Tibial nerve (tissue), 4 donors: ENCODE measurements at regions not wholly inside any gene's neighbourhood (a gene's known extent, or its start where the extent isn't known, plus 50 kb on each side); places are given as distances from the start of the nearest gene placed in this dataset.

Experiments used
- DNase-seq, 2 donors: peaks; one replicate each; pipeline ENCODE4 v3.0.0-alpha.2; 2019; ENCODE audit warnings: low spot score in 2 of 2
- H3K27ac ChIP-seq, 4 donors: fragments of 200-600 bp; sonication (generic) in 3 of 4; one replicate each; pipeline ENCODE4 v1.5.1; 2017 to 2019; ENCODE audit warnings: mild to moderate bottlenecking in 1 of 4
- H3K27me3 ChIP-seq, 2 donors: fragments of 200-600 bp; sonication (generic) in 1 of 2; one replicate each; pipeline versions ENCODE4 v1.5.1 to v1.6.0; 2017 to 2019
- H3K36me3 ChIP-seq, 3 donors: fragments of 200-600 bp; sonication (generic); one replicate each; pipeline ENCODE4 v1.5.1; 2018 to 2019
- H3K4me1 ChIP-seq, 4 donors: fragments of 200-600 bp; sonication (generic) in 3 of 4; one replicate each; pipeline ENCODE4 v1.5.1; 2017 to 2019
- H3K4me3 ChIP-seq, 4 donors: fragments of 200-600 bp; sonication (generic) in 3 of 4; one replicate each; pipeline ENCODE4 v1.5.1; 2017 to 2019; ENCODE audit warnings: mild to moderate bottlenecking in 1 of 4, moderate library complexity in 1 of 4
- H3K9me3 ChIP-seq, 4 donors: fragments of 200-600 bp; sonication (generic) in 3 of 4; one replicate each; pipeline ENCODE4 v1.5.1; 2017 to 2019
- CTCF ChIP-seq, 5 experiments: fragments of 200-600 bp in 3 of 5; fragments of 450-650 bp in 2 of 5; sonication (generic) in 3 of 5; IDR thresholded peaks; one replicate each; pipeline ENCODE4 v1.5.1; 2016 to 2019; ENCODE audit warnings: antibody characterized with exemption in 5 of 5, mild to moderate bottlenecking in 3 of 5, moderate library complexity in 2 of 5
- EP300 ChIP-seq, 2 donors: sonication (generic); formaldehyde crosslinking; IDR thresholded peaks; one replicate each; pipeline ENCODE4 v1.6.1; 2017; ENCODE audit warnings: antibody characterized with exemption in 2 of 2, mild to moderate bottlenecking in 1 of 2
- POLR2A ChIP-seq, 2 donors: fragments of 450-650 bp; IDR thresholded peaks; one replicate each; pipeline ENCODE4 v1.6.1; 2017; ENCODE audit warnings: antibody characterized with exemption in 2 of 2, mild to moderate bottlenecking in 2 of 2, moderate library complexity in 2 of 2
- WGBS, 2 donors: methylation state at CpG; one replicate each; pipeline ENCODE4 v1.1.5; 2018; 5-methylcytosine and 5-hydroxymethylcytosine counted together

- TF ChIP-seq CTCF (IDR thresholded peaks at IDR 0.05) (no peak), POLR2A (IDR thresholded peaks at IDR 0.05) (no peak), EP300 (IDR thresholded peaks at IDR 0.05) (no peak)
- 88 to 91% methylated on average over 2 of the region's 2 CpGs for whole genome bisulfite sequencing, 2 donors
- Histone ChIP-seq H3K27ac (no peak overlapping the region), H3K9me3 (no peaks in the 10 kb centered on the region), H3K4me1 (no peaks in the 10 kb centered on the region), H3K4me3 (no peak overlapping the region), H3K36me3 (no peaks in the 10 kb centered on the region), H3K27me3 (no peaks in the 10 kb centered on the region)
- no peak for DNase-seq
Observed at GRCh38 chr2:139201516-139201915, 421.3 kb upstream of the NXPH2 start.

- TF ChIP-seq CTCF (IDR thresholded peaks at IDR 0.05) (no peak), POLR2A (IDR thresholded peaks at IDR 0.05) (no peak), EP300 (IDR thresholded peaks at IDR 0.05) (no peak)
- Histone ChIP-seq H3K4me1 (no peaks in the 10 kb centered on the region), H3K9me3 (no peaks in the 10 kb centered on the region), H3K36me3 (no peaks in the 10 kb centered on the region), H3K4me3 (no peak overlapping the region), H3K27ac (no peak overlapping the region), H3K27me3 (no peaks in the 10 kb centered on the region)
- WGBS, 2 donors: 82 to 86% methylated on average over 4 of the region's 4 CpGs
- DNase-seq: no peak
Observed at GRCh38 chr2:139196754-139197153, 416.6 kb upstream of the NXPH2 start.

GRCh38 chr2:139194546-139194945, 414.4 kb upstream of the NXPH2 start:
- Histone ChIP-seq H3K9me3 (no peaks in the 10 kb centered on the region), H3K27ac (no peak overlapping the region)
- no peak for TF ChIP-seq EP300 (IDR thresholded peaks at IDR 0.05)
- TF ChIP-seq POLR2A (IDR thresholded peaks at IDR 0.05): no peak
- TF ChIP-seq CTCF (IDR thresholded peaks at IDR 0.05): no peak

GRCh38 chr2:139177041-139177440, 396.9 kb upstream of the NXPH2 start:
- TF ChIP-seq CTCF (IDR thresholded peaks at IDR 0.05) (no peak), POLR2A (IDR thresholded peaks at IDR 0.05) (no peak), EP300 (IDR thresholded peaks at IDR 0.05) (no peak)
- DNase-seq: no peak
- 65 to 75% methylated on average over 3 of the region's 3 CpGs for WGBS, 2 donors

More at GRCh38 chr2:139194546-139194945, 414.4 kb upstream of the NXPH2 start:
- Histone ChIP-seq H3K4me3 (no peak overlapping the region), H3K27me3 (no peaks in the 10 kb centered on the region), H3K4me1 (no peaks in the 10 kb centered on the region), H3K36me3 (no peaks in the 10 kb centered on the region)
- 68 to 72% methylated on average over 7 of the region's 7 CpGs for WGBS, 2 donors
- no peak for DNase-seq

GRCh38 chr2:139175510-139175909, 395.3 kb upstream of the NXPH2 start:
- no peaks in the 10 kb centered on the region for H3K27me3 ChIP-seq
- H3K9me3 ChIP-seq: no peaks in the 10 kb centered on the region
- H3K36me3 ChIP-seq: no peaks in the 10 kb centered on the region
- DNase-seq: no peak
- no peak overlapping the region for H3K27ac ChIP-seq
- TF ChIP-seq CTCF (IDR thresholded peaks at IDR 0.05) (no peak), EP300 (IDR thresholded peaks at IDR 0.05) (no peak), POLR2A (IDR thresholded peaks at IDR 0.05) (no peak)
- no peaks in the 10 kb centered on the region for H3K4me1 ChIP-seq
- no peak overlapping the region for H3K4me3 ChIP-seq
- WGBS, 2 donors: 62 to 63% methylated on average over 3 of the region's 3 CpGs

More at GRCh38 chr2:139177041-139177440, 396.9 kb upstream of the NXPH2 start:
- H3K27ac ChIP-seq: no peak overlapping the region
- no peaks in the 10 kb centered on the region for H3K27me3 ChIP-seq
- H3K36me3 ChIP-seq: no peaks in the 10 kb centered on the region
- H3K9me3 ChIP-seq: no peaks in the 10 kb centered on the region
- no peak overlapping the region for H3K4me3 ChIP-seq
- H3K4me1 ChIP-seq: no peaks in the 10 kb centered on the region
